ENCODE measurements at regions not wholly inside any gene's neighbourhood (a gene's known extent, or its start where the extent isn't known, plus 50 kb on each side); places are given as distances from the start of the nearest gene placed in this dataset.

DNA sequence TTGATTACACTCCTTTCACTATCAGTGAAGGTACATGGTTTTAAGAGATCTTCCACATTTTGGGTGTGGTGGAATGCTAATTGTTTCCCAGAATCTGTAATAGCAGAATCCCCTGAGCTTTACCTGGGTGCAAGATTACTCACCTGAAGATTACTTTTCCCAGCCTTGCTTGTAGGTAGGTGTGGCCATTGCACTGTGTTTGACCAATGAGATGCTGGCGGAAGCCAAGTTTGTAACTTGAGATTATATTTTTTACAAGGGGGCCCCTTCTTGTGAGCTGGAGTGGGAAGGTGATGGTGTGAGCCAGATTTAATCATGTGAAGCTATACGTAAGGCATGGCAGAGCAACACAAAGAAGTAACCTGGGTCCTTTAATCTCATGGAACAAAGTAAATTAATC is 294.3 kb downstream of the TOX3 start:
- in situ Hi-C loops (cut with MboI; ENCODE audit: low pct_unique_long_range_greater_than_20kb in 2 of 9, low sequenced_read_pairs in 9 of 9, unreplicated experiment in 9 of 9): no loop called here
- no peak overlapping the region for H3K27ac ChIP-seq
- ATAC-seq (replicated peaks in 6 of 8): no peak
- H3K4me3 ChIP-seq: no peak overlapping the region
- 57 to 100% (median 88%) methylated on average over 1 to 2 of the region's 2 CpGs; no CpG with 5 or more reads in 6 of the 10 experiments for WGBS, 10 experiments
- peaks cover 11 to 15% of the 10 kb centered on the region in 2 donors for H3K4me1 ChIP-seq (replicated peaks in 1 of 2)

DNA sequence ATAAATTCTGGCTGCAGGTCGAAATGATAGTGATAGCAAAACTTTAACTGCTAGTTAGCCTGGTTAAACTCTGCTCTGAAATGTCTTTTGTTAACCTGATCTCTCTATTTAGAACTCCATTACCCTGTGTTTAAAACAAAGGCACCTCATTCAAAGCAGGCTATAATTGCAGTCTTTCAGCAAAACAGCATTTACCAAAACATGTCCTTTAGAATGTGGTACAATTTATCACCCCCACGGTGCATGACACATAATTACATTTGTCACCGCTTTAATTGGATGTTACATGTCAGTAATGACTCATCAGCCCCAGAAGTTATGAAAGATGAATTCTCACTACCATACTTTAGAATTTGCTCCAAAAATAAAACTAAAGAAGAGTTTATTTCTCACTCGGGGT is 295.4 kb downstream of the TOX3 start:
- Histone ChIP-seq H3K4me3 (no peak overlapping the region), H3K27ac (no peak overlapping the region), H3K4me1 (replicated peaks in 1 of 2) (peaks cover 11 to 15% of the 10 kb centered on the region in 2 donors)
- 0 to 57% (median 16%) methylated on average over 3 to 4 of the region's 4 CpGs for WGBS, 10 experiments
- in situ Hi-C loops (cut with MboI; ENCODE audit: low pct_unique_long_range_greater_than_20kb in 2 of 9, low sequenced_read_pairs in 9 of 9, unreplicated experiment in 9 of 9): no loop called here
- peak in 7 of 8 experiments; percentile 18 to 79 (median 67) for ATAC-seq (replicated peaks in 6 of 8)

DNA sequence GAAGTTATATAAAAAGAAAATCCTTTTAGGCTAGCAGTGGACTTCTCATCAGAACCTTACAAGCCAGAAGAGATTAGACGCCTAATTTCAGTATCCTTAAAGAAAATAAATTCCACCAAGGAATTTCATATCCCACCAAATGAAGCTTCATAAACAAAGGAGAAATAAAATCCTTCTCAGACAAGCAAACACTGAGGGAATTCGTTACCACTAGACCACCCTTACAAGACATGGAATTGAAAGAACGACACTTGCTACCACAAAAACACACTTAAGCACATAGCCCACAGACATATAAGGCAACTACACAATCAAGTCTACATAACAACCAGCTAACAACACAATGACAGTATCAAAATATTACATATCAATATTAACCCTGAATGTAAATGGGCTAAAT is 299.2 kb downstream of the TOX3 start:
- H3K4me1 ChIP-seq (replicated peaks in 1 of 2): peaks cover 11 to 15% of the 10 kb centered on the region in 2 donors
- in situ Hi-C loops (cut with MboI; ENCODE audit: low pct_unique_long_range_greater_than_20kb in 2 of 9, low sequenced_read_pairs in 9 of 9, unreplicated experiment in 9 of 9): no loop called here
- no peak overlapping the region for H3K27ac ChIP-seq
- 39 to 98% (median 66%) methylated on average over 1 to 3 of the region's 3 CpGs; no CpG with 5 or more reads in 2 of the 10 experiments for WGBS, 10 experiments
- H3K4me3 ChIP-seq: no peak overlapping the region
- ATAC-seq (replicated peaks in 6 of 8): no peak

DNA sequence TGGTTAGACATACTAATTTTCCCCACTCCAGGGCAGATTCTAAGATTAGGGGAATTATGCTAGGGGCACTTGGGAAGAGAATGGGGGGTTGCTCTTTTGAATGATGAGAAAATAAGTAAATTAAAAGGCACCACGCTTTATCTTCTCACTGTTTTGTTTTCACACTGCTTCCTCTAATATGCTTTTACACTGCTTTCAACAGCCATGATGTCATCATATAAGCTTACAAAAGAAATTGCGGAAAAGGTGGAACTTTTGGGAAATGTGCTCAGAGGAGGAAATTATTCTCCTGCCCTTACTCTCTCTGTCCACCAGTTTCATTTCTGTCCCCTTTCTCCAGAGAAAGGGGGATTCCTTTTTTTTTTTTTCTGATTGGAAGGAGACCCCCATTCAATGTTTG is 308.2 kb downstream of the TOX3 start:
- 0 to 100% (median 90%) methylated on average over 1 to 2 of the region's 2 CpGs; no CpG with 5 or more reads in 1 of the 10 experiments for WGBS, 10 experiments
- in situ Hi-C loops (cut with MboI; ENCODE audit: low pct_unique_long_range_greater_than_20kb in 2 of 9, low sequenced_read_pairs in 9 of 9, unreplicated experiment in 9 of 9): no loop called here
- no peak overlapping the region for H3K27ac ChIP-seq
- H3K4me1 ChIP-seq (replicated peaks in 1 of 2): no peaks in the 10 kb centered on the region
- H3K4me3 ChIP-seq: no peak overlapping the region
- ATAC-seq (replicated peaks in 6 of 8): peak in 1 of 8 experiments; percentile 34

DNA sequence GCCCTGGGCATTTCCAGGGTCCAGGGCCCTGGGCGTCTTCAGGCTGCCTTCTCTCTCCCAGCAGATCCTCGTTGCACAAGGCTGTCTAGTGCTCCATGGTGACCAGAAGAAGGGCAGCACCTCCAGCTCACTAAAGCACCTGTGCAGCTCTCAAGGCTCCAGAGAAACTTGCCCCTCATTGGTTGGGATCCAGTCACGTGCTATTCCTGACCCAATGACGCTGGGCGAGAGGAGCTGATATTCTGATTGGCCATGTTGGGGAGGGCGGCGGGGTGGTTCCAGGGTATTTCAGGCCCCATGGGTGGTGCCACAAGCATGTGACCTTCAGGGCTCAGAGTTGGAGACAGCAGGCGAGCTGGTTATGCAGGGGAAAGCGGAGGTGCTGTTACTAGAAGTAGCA is 309.1 kb downstream of the TOX3 start:
- Histone ChIP-seq H3K4me1 (replicated peaks in 1 of 2) (no peaks in the 10 kb centered on the region), H3K27ac (no peak overlapping the region), H3K4me3 (no peak overlapping the region)
- ATAC-seq (replicated peaks in 6 of 8): no peak
- in situ Hi-C loops (cut with MboI; ENCODE audit: low pct_unique_long_range_greater_than_20kb in 2 of 9, low sequenced_read_pairs in 9 of 9, unreplicated experiment in 9 of 9): no loop called here
- WGBS, 10 experiments: 0 to 100% (median 67%) methylated on average over 1 to 7 of the region's 9 CpGs; no CpG with 5 or more reads in 3 of the 10 experiments

DNA sequence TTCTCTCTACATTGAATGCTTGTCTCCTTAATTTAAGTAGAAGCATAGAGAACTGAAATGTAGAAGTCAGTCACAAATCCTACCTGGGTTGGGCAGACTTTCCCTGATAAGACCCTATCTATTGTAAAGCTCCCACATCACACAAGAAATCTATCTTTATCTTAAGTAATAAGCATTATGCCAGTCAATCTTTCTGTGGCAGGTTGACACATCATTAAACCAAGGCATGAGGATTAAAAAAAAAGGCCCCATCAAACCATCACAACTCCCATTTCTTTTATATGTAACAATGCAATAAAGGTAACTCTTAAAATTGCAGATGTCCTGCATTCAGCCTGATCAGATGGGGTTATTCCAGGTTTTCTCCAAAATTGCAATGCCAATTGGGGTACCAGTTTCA is 311.8 kb downstream of the TOX3 start:
- Histone ChIP-seq H3K4me3 (no peak overlapping the region), H3K27ac (no peak overlapping the region), H3K4me1 (replicated peaks in 1 of 2) (no peaks in the 10 kb centered on the region)
- in situ Hi-C loops (cut with MboI; ENCODE audit: low pct_unique_long_range_greater_than_20kb in 2 of 9, low sequenced_read_pairs in 9 of 9, unreplicated experiment in 9 of 9): no loop called here
- no peak for ATAC-seq (replicated peaks in 6 of 8)

DNA sequence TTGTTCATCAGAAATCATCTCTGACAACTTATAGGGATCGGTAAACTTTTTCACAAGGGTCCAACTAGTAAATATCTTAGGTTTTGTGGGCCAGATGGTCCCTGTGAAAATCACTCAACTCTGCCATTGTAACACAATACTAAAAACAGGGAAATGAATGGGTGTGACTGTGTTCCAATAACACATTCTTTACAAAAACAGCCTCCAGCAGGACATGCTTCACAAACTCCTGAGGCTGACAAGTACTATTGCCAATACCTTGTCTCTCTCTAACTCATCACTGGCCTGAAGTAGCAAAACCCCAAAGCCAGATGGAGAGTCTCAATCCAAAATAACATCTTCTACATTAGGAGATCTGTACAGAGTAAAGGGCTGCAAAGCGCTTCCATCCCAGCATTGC is 312.3 kb downstream of the TOX3 start:
- peak in 2 of 8 experiments; percentile 37 to 72 for ATAC-seq (replicated peaks in 6 of 8)
- 0 to 100% (median 75%) methylated on average over 1 to 2 of the region's 2 CpGs; no CpG with 5 or more reads in 4 of the 10 experiments for WGBS, 10 experiments
- Histone ChIP-seq H3K27ac (no peak overlapping the region), H3K4me1 (replicated peaks in 1 of 2) (no peaks in the 10 kb centered on the region), H3K4me3 (no peak overlapping the region)
- in situ Hi-C loops (cut with MboI; ENCODE audit: low pct_unique_long_range_greater_than_20kb in 2 of 9, low sequenced_read_pairs in 9 of 9, unreplicated experiment in 9 of 9): no loop called here

DNA sequence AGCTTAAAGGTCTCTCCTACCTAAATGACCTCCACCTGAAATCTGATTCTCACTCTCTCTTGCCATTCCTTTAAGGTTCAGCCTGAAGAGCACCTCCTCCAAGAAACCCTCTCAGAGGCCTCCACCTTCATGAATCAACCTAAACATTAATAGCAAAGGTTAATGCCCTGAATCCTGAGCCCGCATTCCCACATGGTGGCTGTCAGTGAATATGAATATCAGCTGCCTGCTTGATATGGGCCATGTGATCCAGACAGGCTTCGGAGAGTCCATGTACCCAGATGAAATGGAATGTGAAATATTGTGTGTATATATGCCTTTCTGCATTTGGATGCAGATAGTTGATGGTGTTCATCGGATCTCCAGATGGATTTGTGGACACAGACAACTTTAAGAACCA is 317.5 kb downstream of the TOX3 start:
- WGBS, 10 experiments: 0 to 100% (median 90%) methylated on average over 1 to 2 of the region's 3 CpGs; no CpG with 5 or more reads in 2 of the 10 experiments
- H3K4me3 ChIP-seq: no peak overlapping the region
- no peak overlapping the region for H3K27ac ChIP-seq
- in situ Hi-C loops (cut with MboI; ENCODE audit: low pct_unique_long_range_greater_than_20kb in 2 of 9, low sequenced_read_pairs in 9 of 9, unreplicated experiment in 9 of 9): no loop called here
- no peak for ATAC-seq (replicated peaks in 6 of 8)
- H3K4me1 ChIP-seq (replicated peaks in 1 of 2): no peaks in the 10 kb centered on the region

DNA sequence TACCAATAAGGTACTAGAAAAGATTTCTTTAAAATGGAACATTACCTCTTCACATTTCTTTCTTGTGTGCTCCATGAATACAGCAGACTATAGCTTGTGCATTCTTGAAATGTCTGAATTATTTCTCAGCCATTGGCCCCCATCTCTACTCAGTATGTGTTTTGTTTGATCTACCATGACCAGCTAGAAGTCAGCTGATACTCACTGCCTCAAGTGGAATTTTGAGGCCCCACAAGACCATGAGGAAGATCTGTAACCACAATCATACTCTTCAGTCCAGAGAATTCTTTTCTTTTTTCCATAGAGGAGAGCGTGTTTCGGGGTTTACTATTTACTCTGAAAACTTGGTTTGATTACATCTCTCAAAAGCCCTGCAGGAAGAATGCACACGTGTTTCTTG is 319.1 kb downstream of the TOX3 start:
- Histone ChIP-seq H3K4me3 (no peak overlapping the region), H3K27ac (no peak overlapping the region), H3K4me1 (replicated peaks in 1 of 2) (no peaks in the 10 kb centered on the region)
- WGBS, 10 experiments: 4 to 100% (median 93%) methylated on average over 1 to 3 of the region's 3 CpGs; no CpG with 5 or more reads in 3 of the 10 experiments
- in situ Hi-C loops (cut with MboI; ENCODE audit: low pct_unique_long_range_greater_than_20kb in 2 of 9, low sequenced_read_pairs in 9 of 9, unreplicated experiment in 9 of 9): no loop called here
- peak in 1 of 8 experiments; percentile 79 for ATAC-seq (replicated peaks in 6 of 8)

DNA sequence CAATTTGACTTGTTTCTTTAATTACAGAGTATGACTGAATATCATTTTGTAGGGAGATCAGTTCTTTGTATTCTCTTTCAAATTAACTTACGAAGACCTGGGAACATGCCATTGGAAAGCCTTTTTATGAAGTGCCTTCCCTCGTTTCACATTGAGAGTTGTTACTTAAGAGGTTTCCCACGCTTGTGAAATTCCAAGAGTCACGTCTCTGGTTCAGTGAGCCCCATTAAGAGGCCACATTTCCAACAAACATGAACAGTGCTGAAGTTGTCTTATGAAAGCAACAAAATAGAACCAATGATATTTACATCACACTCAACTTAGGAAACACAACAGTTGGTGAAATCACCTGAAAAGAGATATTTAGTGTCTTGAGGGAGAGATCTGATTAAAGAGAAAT is 334.1 kb downstream of the TOX3 start:
- Histone ChIP-seq H3K4me1 (replicated peaks in 1 of 2) (peaks cover 0 to 20% of the 10 kb centered on the region in 2 donors), H3K4me3 (no peak overlapping the region), H3K27ac (no peak overlapping the region)
- WGBS, 10 experiments: 0 to 100% (median 74%) methylated on average over 1 to 4 of the region's 4 CpGs; no CpG with 5 or more reads in 1 of the 10 experiments
- in situ Hi-C loops (cut with MboI; ENCODE audit: low pct_unique_long_range_greater_than_20kb in 2 of 9, low sequenced_read_pairs in 9 of 9, unreplicated experiment in 9 of 9): no loop called here
- ATAC-seq (replicated peaks in 6 of 8): no peak

DNA sequence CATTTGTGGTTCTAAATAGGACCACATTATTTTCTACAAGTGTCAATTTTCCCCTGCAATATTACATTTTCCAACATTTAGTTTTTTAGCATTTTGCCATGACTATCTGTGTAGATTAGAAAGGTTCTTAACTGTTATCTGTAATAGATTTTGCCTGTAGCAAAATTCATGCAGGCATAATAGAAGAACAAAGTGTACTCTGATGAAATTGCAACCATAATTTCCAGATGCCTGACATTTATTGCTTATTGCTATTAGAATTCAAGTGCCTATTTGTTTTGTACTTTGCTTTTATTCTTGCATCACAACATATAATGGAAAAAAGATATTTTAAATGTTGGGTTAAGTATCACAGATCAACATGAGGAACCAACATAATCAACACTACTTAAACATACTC is 337.7 kb downstream of the TOX3 start:
- in situ Hi-C loops (cut with MboI; ENCODE audit: low pct_unique_long_range_greater_than_20kb in 2 of 9, low sequenced_read_pairs in 9 of 9, unreplicated experiment in 9 of 9): no loop called here
- H3K4me1 ChIP-seq (replicated peaks in 1 of 2): peaks cover 0 to 18% of the 10 kb centered on the region in 2 donors
- peak in 3 of 8 experiments; percentile 40 to 78 (median 65) for ATAC-seq (replicated peaks in 6 of 8)
- no peak overlapping the region for H3K27ac ChIP-seq
- H3K4me3 ChIP-seq: no peak overlapping the region

DNA sequence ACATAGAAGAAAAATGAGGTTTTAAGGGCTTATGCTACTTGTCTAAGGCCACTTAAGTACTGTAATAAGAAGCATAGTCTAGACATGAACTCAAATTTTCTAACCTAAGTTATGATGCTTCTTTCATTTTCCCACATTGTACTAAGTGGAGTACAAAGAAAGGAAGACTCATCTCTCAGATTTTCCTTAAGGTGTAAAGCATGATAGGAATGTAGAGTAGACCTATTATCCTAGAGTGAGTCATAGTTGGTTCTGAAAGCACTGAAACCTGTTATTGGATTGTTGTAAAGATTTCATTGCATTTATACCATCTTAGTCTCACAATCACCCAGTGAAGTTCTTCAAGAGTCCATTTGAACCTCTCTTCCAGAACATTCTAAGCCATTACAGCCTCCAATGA is 343.8 kb downstream of the TOX3 start:
- no peak overlapping the region for H3K4me3 ChIP-seq
- no peak overlapping the region for H3K27ac ChIP-seq
- in situ Hi-C loops (cut with MboI; ENCODE audit: low pct_unique_long_range_greater_than_20kb in 2 of 9, low sequenced_read_pairs in 9 of 9, unreplicated experiment in 9 of 9): no loop called here
- no peaks in the 10 kb centered on the region for H3K4me1 ChIP-seq (replicated peaks in 1 of 2)
- no peak for ATAC-seq (replicated peaks in 6 of 8)

DNA sequence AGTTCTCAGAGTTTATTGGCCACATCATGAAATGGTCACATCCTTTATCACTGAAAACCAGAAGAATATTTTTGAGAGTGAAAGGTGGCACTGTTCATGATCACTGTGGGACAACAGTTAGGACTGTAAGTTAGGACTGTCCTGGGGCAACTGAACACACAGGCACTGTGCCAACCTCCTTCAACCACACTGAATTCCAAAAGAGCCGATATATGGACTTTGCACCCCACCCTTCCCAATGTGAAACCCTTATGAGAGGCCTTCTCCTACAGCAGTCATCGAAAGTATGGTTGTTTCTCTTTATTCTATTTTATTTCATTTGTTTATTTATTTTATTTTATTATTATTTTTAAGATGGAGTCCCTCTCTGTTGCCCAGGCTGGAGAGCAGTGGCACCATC is 353.5 kb downstream of the TOX3 start:
- Histone ChIP-seq H3K27ac (no peak overlapping the region), H3K4me3 (no peak overlapping the region), H3K4me1 (replicated peaks in 1 of 2) (no peaks in the 10 kb centered on the region)
- in situ Hi-C loops (cut with MboI; ENCODE audit: low pct_unique_long_range_greater_than_20kb in 2 of 9, low sequenced_read_pairs in 9 of 9, unreplicated experiment in 9 of 9): loop anchor here in 6 of 9 experiments (25.0 kb wide), 3 partner anchors 369 to 819 kb away; no protein-coding TSS in a partner anchor
- 0 to 100% (median 91%) methylated on average over 1 to 2 of the region's 2 CpGs; no CpG with 5 or more reads in 2 of the 10 experiments for WGBS, 10 experiments
- ATAC-seq (replicated peaks in 6 of 8): no peak

DNA sequence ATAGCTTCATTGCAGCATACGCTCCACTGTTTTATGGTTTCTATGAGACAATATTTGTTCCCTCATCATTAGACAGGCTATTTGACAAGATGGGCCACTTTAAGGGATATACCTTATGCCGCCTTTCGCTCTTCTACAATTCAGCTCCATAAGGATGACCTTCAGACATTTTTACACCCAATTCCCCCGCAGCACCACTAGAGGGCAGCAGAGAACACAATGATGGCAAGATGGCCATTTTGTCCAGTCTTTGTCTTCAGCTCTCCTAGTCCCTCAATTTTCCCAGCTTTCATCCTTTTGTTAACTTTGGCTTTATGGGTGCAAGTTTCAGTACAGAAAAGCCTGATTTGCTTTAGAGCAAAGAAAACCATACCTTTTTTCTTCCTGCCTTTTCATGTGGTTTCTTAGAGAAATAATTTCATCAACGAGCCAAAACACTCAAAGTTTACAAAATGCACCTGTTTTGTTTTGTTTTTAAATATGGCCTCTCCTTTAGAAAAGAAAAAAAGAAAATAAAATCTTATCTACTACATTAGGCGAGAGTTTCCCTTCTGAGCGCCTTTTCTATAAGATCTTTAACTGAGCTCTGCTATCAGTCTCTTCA is 355.3 kb downstream of the TOX3 start:
- peak; percentile 40 to 70 (median 60) for ATAC-seq (replicated peaks in 6 of 8)
- Histone ChIP-seq H3K27ac (no peak overlapping the region), H3K4me3 (no peak overlapping the region), H3K4me1 (replicated peaks in 1 of 2) (no peaks in the 10 kb centered on the region)
- in situ Hi-C loops (cut with MboI; ENCODE audit: low pct_unique_long_range_greater_than_20kb in 2 of 9, low sequenced_read_pairs in 9 of 9, unreplicated experiment in 9 of 9): loop anchor here in 6 of 9 experiments (25.0 kb wide), 3 partner anchors 371 to 821 kb away; no protein-coding TSS in a partner anchor
- 18 to 79% (median 60%) methylated on average over 4 to 7 of the region's 7 CpGs for WGBS, 10 experiments

All from motor neuron (in vitro differentiated cells).